Neural crest cell (in vitro differentiated cells): ENCODE measurements at regions not wholly inside any gene's neighbourhood (a gene's known extent, or its start where the extent isn't known, plus 50 kb on each side); places are given as distances from the start of the nearest gene placed in this dataset.
"Not testable (repeated sequence)": the region's sequence is repeated elsewhere in the genome, so short reads cannot be mapped to it uniquely, and the experiment has no call there.

Experiments used
- DNase-seq: peaks from one replicate; pipeline ENCODE4 v3.0.0; 2021; ENCODE audit warnings: low read depth, mixed read lengths, low spot score
- H3K27ac Mint-ChIP-seq: one replicate; pipeline ENCODE4 v1.8.0; 2021; ENCODE audit warnings: mild to moderate bottlenecking, mixed read lengths; ENCODE audit not compliant: unreplicated experiment
- H3K27me3 Mint-ChIP-seq: 2 replicates; pipeline ENCODE4 v1.8.0; 2021; ENCODE audit warnings: low read depth, mild to moderate bottlenecking, mixed read lengths
- H3K36me3 Mint-ChIP-seq: 2 replicates; pipeline ENCODE4 v1.8.0; 2021; ENCODE audit warnings: low read depth, mild to moderate bottlenecking, mixed read lengths
- H3K4me1 Mint-ChIP-seq: 2 replicates; pipeline ENCODE4 v1.8.0; 2021; ENCODE audit warnings: mixed read lengths
- H3K4me3 Mint-ChIP-seq: one replicate; pipeline ENCODE4 v1.8.0; 2021; ENCODE audit warnings: mild to moderate bottlenecking, mixed read lengths
- H3K9me3 Mint-ChIP-seq: 2 replicates; pipeline ENCODE4 v1.8.0; 2021; ENCODE audit warnings: mixed read lengths
- TF ChIP-seq, protein P1 (sequence below): fragments of 200-600 bp; sonication (generic); conservative IDR thresholded peaks from 2 replicates; pipeline ENCODE4 v1.5.0; 2021; ENCODE audit warnings: antibody characterized with exemption, mild to moderate bottlenecking

DNA sequence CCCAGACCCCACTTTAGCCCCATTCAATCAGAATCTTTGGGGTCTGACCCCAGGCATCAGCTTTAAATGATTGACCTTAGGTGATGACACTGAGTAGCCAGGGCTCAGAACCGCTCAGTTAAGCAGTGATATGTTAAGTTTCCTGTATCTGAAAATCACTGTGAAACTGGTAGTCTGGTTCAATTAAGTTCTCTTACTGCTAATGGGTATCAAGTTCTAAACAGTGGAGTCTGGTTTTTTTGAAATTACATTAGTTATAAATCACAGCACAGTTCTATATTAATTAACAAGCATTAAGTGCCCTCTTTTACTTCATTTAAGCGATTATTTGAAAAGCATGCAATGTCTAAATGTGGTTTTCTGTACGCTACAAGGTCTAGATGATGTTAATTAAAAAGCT, 117.9 kb downstream of the HAUS1 start:
- no peak for DNase-seq
- no peaks in the 10 kb centered on the region for H3K36me3 Mint-ChIP-seq
- H3K27me3 Mint-ChIP-seq = no peaks in the 10 kb centered on the region
- TF ChIP-seq, protein P1, sequence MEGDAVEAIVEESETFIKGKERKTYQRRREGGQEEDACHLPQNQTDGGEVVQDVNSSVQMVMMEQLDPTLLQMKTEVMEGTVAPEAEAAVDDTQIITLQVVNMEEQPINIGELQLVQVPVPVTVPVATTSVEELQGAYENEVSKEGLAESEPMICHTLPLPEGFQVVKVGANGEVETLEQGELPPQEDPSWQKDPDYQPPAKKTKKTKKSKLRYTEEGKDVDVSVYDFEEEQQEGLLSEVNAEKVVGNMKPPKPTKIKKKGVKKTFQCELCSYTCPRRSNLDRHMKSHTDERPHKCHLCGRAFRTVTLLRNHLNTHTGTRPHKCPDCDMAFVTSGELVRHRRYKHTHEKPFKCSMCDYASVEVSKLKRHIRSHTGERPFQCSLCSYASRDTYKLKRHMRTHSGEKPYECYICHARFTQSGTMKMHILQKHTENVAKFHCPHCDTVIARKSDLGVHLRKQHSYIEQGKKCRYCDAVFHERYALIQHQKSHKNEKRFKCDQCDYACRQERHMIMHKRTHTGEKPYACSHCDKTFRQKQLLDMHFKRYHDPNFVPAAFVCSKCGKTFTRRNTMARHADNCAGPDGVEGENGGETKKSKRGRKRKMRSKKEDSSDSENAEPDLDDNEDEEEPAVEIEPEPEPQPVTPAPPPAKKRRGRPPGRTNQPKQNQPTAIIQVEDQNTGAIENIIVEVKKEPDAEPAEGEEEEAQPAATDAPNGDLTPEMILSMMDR = no peak
- no peak overlapping the region for H3K4me3 Mint-ChIP-seq
- peaks cover 6% of the 10 kb centered on the region for H3K4me1 Mint-ChIP-seq
- H3K9me3 Mint-ChIP-seq = no peaks in the 10 kb centered on the region
- H3K27ac Mint-ChIP-seq = no peak overlapping the region

GRCh38 chr18:46222710-46223360, 118.7 kb downstream of the HAUS1 start:
- Mint-ChIP-seq H3K27me3 (no peaks in the 10 kb centered on the region), H3K9me3 (no peaks in the 10 kb centered on the region), H3K27ac (no peak overlapping the region), H3K36me3 (no peaks in the 10 kb centered on the region), H3K4me1 (peaks cover 6% of the 10 kb centered on the region), H3K4me3 (no peak overlapping the region)
- no peak for DNase-seq
- TF ChIP-seq, protein P1 = no peak

DNA sequence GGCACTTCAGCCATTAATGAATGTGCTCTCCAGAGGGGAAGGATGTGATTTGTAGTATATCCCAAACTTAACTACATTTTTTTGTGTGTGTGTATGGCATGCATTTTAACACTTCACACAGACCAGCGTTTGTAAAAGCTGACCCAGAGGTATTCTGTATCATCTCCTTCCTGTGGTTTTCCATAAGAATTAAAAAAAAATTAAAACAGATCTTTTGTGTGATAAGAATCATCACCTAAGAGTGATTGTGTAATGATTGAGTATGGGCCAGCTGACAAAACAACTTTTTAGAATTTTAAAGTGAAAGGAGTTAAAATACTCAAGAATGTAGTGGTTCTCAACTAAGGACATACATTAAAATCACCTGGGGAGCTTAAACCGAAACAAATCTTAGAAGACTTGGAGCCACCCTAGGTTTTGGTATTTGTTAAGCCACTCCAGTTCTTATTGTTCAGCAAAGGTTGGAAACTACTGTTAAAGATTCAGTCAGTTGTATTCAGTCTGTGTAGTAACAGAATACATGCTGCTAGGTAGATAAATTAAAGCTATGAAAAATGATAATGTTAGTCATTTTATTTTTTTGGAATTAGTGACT, 120.1 kb downstream of the HAUS1 start:
- Mint-ChIP-seq H3K4me3 (no peak overlapping the region), H3K27me3 (no peaks in the 10 kb centered on the region), H3K4me1 (peaks cover 6% of the 10 kb centered on the region), H3K9me3 (no peaks in the 10 kb centered on the region), H3K36me3 (no peaks in the 10 kb centered on the region), H3K27ac (no peak overlapping the region)
- TF ChIP-seq, protein P1 = no peak
- no peak for DNase-seq

- TF ChIP-seq, protein P1 = no peak
Observed at GRCh38 chr18:46226461-46226860, 122.3 kb downstream of the HAUS1 start.

GRCh38 chr18:46229641-46230040, 125.5 kb downstream of the HAUS1 start:
- H3K27ac Mint-ChIP-seq, H3K27me3 Mint-ChIP-seq, H3K4me3 Mint-ChIP-seq, H3K9me3 Mint-ChIP-seq, DNase-seq, H3K36me3 Mint-ChIP-seq, H3K4me1 Mint-ChIP-seq: not testable (repeated sequence)

More at GRCh38 chr18:46226461-46226860, 122.3 kb downstream of the HAUS1 start:
- no peak overlapping the region for H3K27ac Mint-ChIP-seq
- H3K4me1 Mint-ChIP-seq = peaks cover 6% of the 10 kb centered on the region
- no peaks in the 10 kb centered on the region for H3K27me3 Mint-ChIP-seq
- no peaks in the 10 kb centered on the region for H3K36me3 Mint-ChIP-seq
- H3K9me3 Mint-ChIP-seq = no peaks in the 10 kb centered on the region
- no peak overlapping the region for H3K4me3 Mint-ChIP-seq
- no peak for DNase-seq

DNA sequence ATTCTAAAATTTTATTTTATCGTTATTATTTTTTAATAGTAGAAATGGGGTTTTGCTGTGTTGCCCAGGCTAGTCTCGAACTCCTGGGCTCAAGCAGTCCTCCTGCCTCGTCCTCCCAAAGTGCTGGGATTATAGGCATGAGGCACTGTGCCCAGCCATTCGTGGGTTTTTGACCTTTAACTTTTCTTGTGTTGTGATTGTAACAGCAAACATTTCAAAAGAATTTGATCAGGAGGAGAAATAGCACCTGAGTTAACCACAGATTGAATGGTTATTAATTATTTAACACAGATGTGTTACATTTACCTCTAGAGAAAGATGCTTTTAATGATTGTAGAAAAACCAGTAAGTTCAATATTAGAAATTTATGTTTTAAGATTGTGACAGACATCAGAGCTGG, 132.0 kb downstream of the HAUS1 start:
- H3K36me3 Mint-ChIP-seq = no peaks in the 10 kb centered on the region
- TF ChIP-seq, protein P1 = no peak
- H3K4me1 Mint-ChIP-seq = peaks cover 4% of the 10 kb centered on the region
- no peak for DNase-seq
- no peaks in the 10 kb centered on the region for H3K9me3 Mint-ChIP-seq
- H3K27ac Mint-ChIP-seq = no peak overlapping the region
- no peaks in the 10 kb centered on the region for H3K27me3 Mint-ChIP-seq
- no peak overlapping the region for H3K4me3 Mint-ChIP-seq
